D341Med (cell line): ENCODE measurements at regions not wholly inside any gene's neighbourhood (a gene's known extent, or its start where the extent isn't known, plus 50 kb on each side); places are given as distances from the start of the nearest gene placed in this dataset.

Experiments used
- DNase-seq: peaks from one replicate; pipeline ENCODE4 v3.0.0; 2012; ENCODE audit warnings: low spot score

GRCh38 chr2:136373841-136374240 is 255.9 kb upstream of the CXCR4 start:
- DNase-seq = no peak

GRCh38 chr2:136373029-136373428 is 255.1 kb upstream of the CXCR4 start:
- DNase-seq = no peak

DNA sequence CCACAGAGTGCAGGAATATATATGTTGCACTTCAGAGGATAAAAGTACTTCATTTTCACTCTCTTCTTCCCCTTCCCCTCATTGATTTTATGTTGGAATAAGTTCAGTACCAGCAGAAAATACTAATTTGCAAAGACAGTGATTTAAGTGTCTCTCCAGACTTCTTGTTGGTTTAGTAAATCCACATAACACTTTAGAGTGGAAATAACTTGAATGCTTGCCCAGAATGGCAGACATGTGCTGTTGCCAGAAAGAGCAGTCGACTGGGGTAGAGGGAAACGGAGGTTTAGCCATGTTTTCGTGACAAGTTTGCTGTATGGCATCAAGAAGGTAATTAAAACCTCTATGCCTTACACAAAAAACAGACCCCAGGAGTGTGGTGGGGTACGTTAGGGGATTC is 246.0 kb upstream of the CXCR4 start:
- DNase-seq = no peak

GRCh38 chr2:136363470-136363869 is 245.5 kb upstream of the CXCR4 start:
- no peak for DNase-seq

DNA sequence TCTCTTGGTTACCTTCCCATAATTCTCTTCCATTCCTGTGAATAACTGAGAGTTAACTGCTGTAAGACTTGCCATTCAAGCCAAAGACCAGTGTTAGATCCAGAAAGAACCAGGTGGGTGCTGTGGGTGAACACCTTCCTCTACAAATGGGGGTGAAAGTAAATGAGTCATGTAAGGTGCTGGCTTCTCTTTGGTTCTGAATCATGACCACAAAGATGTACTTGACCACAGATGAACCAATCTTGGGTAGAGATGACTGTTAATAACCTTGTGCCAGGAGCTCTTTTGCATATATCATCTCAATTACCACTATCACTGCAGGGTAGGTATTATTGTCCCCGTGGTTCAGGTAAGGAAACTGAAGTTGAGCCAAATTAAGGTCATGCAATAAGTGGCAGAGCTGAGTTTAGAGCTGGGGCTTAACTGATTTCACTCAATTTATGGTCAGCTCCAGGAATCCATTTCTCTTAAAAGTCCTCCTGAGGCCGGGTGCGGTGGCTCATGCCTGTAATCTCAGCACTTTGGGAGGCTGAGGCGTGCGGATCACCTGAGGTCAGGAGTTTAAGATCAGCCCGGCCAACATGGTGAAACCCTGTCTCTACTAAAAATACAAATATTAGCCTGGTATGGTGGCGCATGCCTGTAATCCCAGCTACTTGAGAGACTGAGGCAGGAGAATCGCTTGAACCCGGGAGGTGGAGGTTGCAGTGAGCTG is 244.9 kb upstream of the CXCR4 start:
- DNase-seq = no peak

DNA sequence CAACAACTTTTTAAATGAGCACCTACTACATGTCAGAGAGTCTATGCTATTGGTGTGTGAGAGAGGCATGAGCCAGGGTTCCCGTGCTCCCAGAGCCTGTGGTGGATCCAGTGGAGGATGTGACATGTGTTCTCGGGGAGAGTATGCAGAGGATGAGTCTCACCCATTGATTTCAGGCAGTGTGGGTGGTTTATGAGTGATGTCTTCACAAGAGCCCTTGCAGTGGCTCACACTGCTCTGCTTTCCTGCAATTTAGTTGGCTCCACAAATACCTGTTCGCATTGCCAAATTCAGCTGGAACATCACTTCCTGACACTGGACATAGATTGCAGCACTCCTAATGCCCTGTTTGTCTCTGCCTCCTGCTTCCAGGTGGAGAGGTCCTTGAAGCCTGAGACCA is 243.6 kb upstream of the CXCR4 start:
- no peak for DNase-seq

- no peak for DNase-seq
Measured at GRCh38 chr2:136360790-136361189, 242.8 kb upstream of the CXCR4 start.

- no peak for DNase-seq
Measured at GRCh38 chr2:136359121-136359965, 241.4 kb upstream of the CXCR4 start.

GRCh38 chr2:136358576-136358975 is 240.6 kb upstream of the CXCR4 start:
- DNase-seq = no peak

- DNase-seq = no peak
Measured at GRCh38 chr2:136357007-136357380, 239.0 kb upstream of the CXCR4 start.

- no peak for DNase-seq
Measured at GRCh38 chr2:136356125-136357006, 238.4 kb upstream of the CXCR4 start.

- DNase-seq = no peak
Measured at GRCh38 chr2:136351684-136352083, 233.7 kb upstream of the CXCR4 start.

GRCh38 chr2:136347981-136348380 is 230.0 kb upstream of the CXCR4 start:
- no peak for DNase-seq

- no peak for DNase-seq
Measured at GRCh38 chr2:136344339-136344738, 226.4 kb upstream of the CXCR4 start.

DNA sequence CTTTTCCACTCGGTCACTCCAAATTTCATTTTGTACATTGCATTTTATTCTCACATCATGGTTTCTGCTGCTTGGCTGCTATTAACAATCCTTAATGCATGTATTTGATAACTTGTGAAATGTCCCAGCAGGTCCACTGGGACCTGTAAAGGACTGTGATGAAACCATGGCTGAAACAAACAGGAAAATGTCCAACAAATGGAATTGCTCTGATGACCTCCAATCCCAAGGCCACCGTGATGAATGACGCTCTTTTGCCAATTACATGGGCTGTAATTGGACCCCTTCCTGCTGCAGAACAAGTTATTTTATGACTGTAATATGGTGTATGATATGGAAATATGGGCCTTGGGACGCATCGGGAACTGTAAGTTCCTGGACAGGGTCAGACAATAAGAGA is 224.2 kb upstream of the CXCR4 start:
- no peak for DNase-seq

GRCh38 chr2:136334967-136335366 is 217.0 kb upstream of the CXCR4 start:
- no peak for DNase-seq

- no peak for DNase-seq
Measured at GRCh38 chr2:136332436-136333095, 214.6 kb upstream of the CXCR4 start.

DNA sequence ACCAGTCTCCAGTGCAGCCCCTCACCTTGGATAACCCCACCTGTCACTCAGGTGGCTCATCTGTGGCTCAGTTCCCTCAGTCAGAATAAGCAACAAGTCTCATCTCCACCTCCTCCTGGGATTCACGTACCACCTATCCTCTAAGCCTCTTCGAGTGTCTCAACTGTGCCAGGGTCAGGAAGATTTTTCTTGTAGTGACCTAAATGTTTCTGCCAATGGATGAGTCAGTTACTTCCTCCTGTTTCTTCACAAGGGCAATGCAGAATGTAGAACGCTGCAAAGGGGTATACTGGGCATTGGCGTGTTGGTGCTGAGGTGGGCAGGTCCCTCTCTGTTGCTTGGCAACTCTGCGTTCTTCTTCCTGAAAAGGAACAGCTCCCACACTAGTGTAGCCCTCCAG is 213.3 kb upstream of the CXCR4 start:
- no peak for DNase-seq

DNA sequence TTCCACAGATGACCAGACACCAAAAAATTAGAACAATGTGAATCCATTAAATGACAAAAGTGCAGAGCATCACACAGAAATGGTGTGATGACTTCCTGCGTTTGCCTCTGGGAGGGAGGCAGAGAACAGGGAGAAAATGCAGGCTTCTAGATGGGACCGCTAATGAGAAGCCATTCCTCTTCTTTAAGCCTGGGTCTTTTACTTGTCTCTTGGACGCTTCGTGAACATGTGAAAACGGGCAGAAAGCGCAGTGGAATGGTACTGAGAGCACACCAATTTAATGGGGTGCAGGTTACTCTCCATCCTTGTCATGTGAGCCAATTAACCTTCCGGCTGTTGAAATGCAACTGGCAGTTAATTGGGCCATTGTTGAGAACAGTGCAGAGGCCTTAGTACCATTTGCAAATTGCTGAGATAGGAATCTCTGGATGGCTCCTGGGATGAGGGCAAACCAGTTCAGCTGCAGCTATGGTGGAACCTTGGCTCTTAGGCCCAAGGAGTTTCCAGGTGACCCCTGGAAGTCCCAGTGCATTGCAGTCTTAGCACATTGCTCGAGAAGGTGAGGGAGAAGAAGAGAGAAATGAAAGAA is 210.4 kb upstream of the CXCR4 start:
- no peak for DNase-seq

- DNase-seq = no peak
Measured at GRCh38 chr2:136327162-136327852, 209.4 kb upstream of the CXCR4 start.

- DNase-seq = no peak
Measured at GRCh38 chr2:136325844-136326331, 207.9 kb upstream of the CXCR4 start.
